ENCODE measurements at regions not wholly inside any gene's neighbourhood (a gene's known extent, or its start where the extent isn't known, plus 50 kb on each side); places are given as distances from the start of the nearest gene placed in this dataset.
"Not testable (repeated sequence)": the region's sequence is repeated elsewhere in the genome, so short reads cannot be mapped to it uniquely, and the experiment has no call there.

DNA sequence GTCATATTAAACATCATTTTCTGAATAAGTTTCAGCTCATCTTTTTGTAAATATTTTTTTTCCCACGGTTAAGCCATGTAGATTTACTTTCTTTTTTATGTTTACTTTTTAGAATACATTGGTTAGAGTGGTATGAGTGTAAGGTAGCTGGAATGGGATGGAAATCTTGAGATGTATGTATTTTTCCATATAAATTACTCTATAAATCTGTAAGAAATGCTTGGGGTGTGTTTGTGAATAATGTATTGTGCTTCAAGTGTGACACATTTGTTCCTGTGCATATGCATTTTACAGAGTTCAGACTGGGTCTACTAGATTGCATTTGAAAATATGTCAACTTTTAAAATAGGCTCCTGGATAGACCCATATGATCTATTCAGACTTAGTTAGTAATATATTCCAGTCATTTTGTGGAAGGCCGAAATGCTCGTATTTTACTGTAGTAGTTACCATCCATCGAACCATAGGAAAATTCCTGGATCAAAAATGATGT is 756.8 kb downstream of the RAPGEF2 start:
- no peak for DNase-seq

DNA sequence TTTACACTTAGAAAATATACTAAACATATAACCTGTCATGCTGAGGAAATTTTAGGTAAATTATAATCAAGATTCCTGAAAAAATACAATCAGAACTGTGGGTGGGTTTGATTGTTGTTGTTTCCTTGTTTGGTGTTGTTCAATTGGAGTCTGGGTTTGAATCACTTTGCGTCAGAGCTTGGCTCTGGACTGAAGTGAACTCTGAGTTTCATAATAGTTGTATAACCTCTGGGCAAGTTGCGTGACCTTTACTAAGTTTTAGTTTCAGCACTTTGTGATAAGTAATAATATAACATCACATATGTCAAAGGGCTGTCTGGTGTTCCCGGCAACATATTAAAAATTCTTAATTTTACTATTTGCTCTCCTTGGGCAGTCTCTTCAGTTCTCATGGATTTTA is 758.1 kb downstream of the RAPGEF2 start:
- no peak for DNase-seq

DNA sequence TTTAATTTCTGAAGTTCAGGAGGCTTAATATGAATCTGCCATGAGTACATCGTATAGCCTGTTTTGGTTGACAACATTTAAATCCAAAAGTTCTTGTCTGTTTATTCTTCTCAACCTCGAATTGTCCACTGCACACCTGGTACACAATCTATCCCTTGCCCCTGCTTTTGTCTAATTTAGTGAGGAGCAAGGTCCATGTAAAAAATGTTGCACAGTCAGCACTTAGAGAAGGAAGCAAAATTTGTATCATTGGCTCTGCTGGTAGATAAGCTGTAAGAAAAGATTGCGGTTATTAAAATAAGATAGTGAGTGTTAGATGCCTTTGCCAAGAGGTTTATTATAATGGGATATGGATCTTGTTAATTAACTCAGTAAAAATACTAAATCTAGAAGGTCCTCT is 761.5 kb downstream of the RAPGEF2 start:
- DNase-seq, result no peak

DNA sequence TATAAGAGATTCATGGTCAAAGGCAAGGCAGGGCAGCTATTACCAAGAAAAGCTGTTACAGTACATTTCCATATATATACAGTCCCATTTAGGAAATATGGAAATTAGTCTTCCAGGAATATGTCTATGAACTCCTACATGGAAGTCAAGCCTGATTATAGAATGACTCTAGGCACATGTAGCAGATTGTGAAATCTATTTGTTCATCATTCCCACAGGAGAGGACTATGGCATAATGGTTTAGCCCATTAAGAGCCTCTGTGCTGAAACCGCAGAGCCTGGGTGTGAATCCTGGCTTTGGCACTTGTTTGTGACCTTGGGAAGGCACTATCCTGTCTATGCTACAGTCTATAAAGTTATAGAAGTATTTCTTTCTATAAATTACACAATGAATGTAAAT is 764.8 kb downstream of the RAPGEF2 start:
- no peak for DNase-seq

DNA sequence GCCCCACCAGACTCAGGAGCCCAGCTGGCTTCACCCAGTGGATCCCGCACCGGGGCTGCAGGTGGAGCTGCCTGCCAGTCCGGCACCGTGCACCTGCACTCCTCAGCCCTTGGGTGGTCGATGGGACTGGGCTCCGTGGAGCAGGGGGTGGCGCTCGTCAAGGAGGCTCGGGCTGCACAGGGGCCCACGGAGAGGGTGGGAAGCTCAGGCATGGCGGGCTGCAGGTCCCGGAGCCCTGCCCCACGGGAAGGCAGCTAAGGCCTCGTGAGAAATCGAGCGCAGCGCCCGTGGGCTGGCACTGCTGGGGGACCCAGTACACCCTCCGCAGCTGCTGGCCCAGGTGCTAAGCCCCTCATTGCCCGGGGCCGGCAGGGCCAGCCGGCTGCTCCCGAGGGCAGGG is 766.1 kb downstream of the RAPGEF2 start:
- not testable (repeated sequence) for DNase-seq

DNA sequence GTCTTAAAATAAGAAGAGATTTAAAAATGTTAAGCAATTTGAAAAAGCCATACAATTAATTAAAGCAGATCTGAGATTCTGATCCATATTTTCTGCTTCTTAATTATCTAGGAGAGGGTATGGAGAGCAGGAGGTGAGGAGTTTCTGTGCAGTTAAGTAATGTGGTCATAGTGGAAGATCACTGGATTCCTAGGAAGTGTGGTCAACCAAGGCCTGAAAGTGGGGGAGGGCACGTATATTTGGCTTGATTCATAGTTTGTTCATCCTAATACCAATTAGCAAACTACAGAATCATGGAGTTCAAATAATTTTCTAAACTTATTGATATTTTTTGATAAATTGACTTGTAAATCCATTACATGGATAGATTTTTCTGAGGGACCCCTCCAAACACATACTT is 768.3 kb downstream of the RAPGEF2 start:
- no peak for DNase-seq

DNA sequence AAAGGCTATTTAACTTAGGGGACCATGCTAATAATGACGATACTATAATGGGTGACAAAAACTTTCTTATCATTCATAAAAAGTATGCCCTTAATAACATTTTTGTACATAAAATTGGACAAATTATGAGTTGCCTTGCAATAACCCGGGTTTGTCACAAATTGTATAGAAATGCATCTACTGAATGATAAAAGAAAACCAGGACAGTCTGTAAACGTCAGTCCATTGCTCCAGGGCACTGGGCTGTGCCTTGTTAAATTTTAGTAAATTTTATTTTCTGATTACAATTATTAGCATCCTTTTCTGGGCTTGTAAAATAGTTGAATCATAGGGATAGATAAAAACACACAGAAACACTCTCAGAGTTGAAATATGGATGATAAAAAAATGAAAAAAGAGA is 778.3 kb downstream of the RAPGEF2 start:
- no peak for DNase-seq

DNA sequence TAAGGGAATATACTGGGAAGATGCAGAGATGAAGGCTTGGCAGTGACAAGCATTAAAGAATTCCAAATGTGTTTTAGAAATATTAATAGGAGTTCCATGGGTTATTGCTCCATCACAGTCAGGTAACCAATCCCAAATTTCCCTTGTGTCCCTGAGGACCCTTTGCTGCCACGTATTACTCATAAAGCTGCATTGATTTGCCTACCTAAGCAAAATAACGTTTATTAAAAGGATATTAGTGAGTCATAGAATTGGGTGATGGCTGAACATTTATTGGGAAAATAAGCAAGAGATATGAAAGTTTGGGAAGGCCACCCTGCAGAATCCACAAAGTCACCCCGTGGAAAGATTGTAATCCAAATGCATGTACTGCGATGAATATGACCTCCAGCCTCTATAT is 782.1 kb downstream of the RAPGEF2 start:
- DNase-seq, result no peak

DNA sequence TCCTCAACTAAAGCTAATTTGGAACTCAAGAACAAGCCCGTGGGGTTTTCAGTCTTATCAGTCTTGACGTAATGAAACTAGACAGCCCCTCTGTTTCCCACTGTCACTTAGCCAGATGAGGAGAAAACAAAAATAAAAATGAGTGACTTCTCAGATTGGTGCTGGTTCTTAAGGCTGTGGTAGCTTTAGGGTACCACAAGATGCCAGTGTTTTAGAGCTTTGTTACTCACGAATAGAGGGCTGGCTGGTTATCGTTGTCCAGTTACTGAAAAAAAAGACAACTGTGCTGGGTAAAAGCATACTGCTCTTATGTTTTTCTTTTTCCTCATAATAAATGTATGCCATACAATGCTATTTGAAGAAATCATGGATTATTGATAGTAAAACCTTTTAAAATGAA is 796.7 kb downstream of the RAPGEF2 start:
- no peak for DNase-seq

DNA sequence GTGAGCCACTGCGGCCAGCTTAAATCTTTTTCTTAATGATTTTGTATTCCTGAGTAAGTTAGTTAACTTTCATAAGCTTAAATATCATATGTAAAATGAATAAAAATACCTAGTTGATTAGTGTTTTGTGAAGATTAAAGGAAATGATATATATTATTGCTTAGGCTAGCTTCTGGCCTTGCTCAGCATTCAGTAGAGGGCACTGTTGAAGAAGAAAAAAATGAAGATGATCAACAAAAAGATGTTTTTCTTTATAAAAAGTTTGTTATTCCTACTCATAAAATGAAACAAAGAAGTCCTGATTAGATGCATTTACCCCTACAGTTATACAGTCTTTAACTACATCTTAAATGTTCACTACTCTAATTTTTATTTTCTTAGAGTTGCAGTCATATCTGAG is 797.7 kb downstream of the RAPGEF2 start:
- no peak for DNase-seq

DNA sequence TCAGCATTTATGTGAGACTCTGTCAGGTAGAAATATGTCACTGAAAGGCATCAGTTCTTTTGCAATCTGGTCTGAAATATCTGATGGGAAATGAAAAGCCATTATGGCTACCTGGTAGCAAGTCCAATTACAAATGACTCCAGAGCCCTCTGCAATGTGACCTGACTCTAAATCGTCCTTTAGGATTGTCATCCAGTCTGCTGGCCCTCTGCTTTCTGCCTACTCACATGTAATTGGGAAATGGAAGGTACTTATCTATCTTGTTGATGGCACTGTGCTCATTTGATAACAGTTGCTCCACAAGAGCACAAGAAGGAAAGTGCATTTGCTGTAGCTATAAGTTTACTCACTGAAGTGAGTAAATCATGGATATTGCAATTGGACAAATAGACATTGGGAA is 799.8 kb downstream of the RAPGEF2 start:
- DNase-seq, result no peak

DNA sequence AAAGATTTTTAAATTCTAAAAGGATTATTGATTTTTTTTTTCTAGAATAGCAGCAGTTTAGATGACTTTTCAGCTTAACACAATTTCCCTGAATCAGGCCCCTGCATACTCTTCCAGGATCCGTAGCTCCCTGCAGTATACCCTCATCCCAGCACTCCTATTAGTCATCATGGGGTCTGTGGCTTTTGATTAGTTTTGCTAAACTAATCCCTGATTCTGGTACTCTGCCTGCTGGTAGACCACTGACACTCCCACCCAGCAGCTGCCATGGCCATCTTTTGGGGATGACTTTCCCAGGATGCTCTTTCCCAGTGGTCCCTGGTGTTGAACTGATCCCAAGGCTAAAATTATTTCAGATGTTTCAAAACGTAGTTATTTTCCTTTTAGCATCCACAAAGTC is 802.0 kb downstream of the RAPGEF2 start:
- no peak for DNase-seq

DNA sequence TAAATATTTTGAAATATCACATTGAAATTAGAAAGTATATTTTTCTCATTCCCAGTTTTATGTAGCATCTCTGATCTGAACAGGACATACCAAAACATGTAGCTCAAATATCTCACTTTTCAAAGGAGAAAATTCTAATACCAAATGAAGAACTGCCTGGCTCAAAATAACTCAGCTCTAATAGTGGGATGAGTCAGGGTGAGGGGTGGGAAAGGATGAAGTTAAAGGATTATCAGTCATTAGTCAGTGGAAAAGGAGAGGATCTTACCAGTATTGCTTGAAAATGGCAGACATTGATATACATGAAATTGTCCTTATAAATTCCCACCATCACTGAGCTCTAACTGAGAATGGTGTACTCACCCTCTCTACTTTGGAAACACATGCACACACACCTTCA is 803.2 kb downstream of the RAPGEF2 start:
- no peak for DNase-seq

DNA sequence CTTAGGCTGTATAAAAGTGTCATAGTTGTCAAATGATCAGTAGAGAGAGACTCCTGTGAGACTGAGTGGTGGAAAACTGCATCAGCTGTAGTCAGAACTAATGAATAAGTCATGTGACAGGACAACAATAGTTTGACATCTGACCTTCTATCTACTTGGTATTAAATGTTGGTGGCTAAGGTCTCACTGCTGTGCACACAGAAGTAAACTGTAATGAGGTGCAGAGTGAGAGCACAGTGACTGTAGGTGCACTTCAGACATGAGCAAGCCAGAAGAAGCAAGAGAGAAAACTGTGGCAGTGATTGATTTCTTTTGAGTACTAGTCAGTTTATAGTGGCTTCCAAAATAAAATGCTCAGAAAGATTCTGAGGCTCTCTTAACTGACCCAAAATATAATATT is 803.6 kb downstream of the RAPGEF2 start:
- no peak for DNase-seq

DNA sequence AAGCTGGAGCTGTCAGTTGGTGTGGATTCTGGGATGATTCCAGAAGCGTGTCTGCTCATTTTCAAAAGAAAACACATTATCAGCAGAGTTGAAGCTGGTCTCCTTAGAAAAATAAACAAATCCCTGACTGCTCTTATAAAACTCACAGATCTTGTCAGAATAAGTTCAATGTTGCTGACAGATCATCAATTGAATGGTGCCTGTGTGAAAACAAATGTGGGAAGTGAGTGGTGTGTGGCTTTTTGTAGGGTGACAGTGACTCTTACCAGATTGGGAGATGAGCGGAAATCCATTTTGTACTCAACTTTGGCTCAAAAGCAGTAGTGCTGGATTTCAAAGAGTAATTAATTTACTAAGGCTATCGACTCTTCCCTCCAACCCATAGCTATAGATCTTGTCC is 807.8 kb downstream of the RAPGEF2 start:
- DNase-seq, result no peak

DNA sequence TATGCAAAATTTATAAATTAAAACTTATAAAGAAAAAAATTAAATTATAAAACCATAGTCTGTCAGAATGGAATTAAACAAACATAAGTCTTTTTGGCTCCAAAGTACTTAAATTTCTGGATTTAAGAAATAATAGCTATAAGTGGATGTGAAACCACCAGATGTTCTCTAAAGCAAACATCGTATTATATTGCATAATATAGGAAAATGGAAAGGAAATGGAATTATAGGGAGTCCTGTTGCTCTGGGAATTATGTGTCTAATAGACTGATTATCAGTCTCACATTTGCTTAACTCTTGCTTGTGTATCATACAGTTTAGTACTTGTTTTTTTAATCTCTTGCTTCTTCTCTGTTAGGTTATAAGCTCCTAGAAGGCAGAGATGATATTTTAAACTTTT is 819.2 kb downstream of the RAPGEF2 start:
- no peak for DNase-seq

DNA sequence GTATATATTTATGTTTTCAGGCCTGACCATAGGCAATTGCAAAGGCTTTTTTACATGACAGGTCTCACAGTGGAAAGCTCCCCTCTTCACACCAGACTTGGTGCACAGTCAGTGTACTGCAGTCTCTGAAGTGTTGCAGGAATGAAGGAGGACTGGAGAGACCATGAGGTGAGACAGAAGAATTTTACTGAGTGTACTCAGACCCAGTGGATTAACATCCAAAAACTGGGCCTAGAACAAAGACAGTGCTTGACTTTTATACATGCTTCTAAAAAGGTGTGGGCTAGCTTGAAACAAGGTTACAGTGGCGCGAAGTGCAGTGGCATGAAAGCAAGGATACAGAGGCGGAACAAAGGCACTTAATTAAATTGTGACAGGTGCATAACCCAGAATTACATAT is 822.9 kb downstream of the RAPGEF2 start:
- DNase-seq, result no peak

DNA sequence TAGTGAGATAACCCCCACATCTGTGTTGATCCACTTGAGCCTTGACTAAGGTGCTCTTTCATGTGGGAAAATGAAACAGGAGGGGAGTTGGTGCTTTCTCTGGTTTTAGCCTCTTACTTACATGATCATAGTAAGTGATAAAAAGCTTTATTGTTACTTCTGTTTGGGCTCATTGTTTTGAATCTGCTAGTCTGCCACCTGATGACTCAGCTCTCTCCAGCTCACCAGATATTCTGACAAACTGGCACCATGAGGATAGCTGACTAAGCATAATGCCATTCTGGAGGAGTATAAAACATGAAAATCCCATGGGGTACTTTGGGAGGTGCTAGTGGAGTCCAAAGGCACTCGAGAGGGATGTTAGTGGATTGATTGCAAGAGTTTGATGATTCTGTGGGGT is 824.0 kb downstream of the RAPGEF2 start:
- DNase-seq, result no peak

DNA sequence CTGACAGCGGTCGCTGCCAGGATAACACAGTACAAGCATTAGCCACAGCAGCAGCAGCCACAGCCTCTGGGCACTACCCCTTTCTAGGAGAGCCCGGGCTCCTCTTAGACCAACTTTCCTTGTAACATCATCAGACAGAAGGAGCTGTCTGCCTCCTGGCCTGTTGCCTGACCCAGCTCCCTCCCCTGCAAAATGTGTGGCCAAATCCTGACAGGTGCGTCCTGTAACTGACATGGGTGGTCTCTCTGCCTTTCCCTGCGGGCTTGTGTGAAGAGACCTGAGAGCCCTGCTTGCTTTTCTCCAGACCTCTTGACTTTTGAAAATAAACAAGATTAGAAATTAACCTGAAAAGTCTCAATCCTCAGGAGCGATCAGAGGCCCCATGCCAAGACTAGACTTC is 824.9 kb downstream of the RAPGEF2 start:
- no peak for DNase-seq

DNA sequence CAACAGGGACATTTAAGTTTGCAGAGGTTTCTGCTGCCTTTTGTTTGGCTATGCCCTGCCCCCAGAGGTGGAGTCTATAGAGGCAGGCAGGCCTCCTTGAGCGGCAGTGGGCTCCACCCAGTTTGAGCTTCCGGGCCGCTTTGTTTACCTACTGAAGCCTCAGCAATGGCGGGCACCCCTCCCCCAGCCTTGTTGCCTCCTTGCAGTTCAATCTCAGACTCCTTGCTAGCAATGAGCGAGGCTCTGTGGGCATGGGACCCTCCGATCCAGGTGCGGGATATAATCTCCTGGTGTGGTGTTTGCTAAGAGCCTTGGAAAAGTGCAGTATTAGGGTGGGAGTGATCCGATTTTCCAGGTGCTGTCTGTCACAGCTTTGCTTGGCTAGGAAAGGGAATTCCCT is 831.7 kb downstream of the RAPGEF2 start:
- not testable (repeated sequence) for DNase-seq

DNA sequence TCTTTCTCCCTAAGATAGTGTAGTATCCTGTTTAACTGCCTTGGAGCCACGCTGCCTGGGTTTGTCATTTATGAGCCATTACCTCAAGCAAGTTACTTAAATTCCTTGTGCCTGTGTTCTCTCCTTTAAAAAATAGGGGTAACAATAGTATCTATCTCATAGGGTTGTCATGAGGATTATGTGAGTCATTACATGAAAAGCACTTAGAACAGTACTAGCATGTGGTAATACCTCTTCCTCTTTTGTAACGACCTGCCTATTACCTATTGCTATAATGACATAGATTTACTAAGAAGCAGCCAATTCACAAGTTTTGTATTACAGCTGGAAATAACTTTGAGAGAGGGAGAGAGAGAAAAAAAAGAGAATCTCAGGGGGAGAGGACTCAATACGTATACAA is 834.7 kb downstream of the RAPGEF2 start:
- no peak for DNase-seq

DNA sequence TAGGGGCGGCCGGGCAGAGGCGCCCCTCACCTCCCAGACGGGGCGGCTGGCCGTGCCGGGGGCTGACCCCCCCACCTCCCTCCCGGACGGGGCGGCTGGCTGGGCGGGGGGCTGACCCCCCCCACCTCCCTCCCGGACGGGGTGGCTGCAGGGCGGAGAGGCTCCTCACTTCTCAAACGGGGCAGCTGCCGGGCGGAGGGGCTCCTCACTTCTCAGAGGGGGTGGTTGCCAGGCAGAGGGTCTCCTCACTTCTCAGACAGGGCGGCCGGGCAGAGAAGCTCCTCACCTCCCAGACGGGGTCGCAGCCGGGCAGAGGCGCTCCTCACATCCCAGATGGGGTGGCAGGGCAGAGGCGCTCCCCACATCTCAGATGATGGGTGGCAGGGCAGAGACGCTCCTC is 836.8 kb downstream of the RAPGEF2 start:
- DNase-seq, result not testable (repeated sequence)

DNA sequence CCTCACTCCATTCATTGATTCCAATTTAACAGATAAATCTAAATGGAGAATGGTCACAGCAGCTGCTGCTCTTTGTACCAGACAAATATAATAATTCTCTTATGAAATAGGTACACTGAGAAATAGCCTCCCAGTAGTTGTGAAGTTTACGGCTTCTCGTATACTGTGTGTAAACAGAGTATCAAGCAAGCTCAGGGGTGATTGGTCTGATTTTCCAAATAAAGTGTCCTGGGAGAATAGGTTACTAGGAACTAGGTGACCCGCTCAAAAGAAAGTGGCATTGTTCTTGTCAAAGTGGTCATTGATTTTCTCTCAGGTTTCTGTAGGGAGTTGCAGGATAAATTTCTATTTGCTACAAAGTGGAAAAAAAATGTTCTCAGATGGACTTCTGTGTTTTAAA is 838.2 kb downstream of the RAPGEF2 start:
- DNase-seq, result no peak

DNA sequence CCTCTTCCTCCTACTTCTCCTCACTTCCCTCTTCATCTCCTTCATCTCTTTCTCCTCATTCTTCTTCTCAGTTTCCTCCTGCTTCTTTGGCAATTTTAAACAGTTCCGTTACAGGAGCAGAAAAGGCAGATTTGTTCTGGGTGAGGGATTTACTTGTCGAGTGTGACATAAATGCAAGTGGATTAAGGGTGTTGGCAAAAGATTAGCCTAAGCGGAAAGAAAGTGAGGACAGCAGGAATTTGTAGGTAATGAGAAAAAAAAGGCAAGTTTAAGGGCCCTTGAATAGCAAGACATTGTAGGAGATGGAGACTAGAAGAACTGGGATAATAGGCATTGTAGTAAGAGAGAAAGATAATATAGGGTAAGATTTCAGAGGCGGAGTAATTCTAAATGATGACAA is 841.6 kb downstream of the RAPGEF2 start:
- no peak for DNase-seq

DNA sequence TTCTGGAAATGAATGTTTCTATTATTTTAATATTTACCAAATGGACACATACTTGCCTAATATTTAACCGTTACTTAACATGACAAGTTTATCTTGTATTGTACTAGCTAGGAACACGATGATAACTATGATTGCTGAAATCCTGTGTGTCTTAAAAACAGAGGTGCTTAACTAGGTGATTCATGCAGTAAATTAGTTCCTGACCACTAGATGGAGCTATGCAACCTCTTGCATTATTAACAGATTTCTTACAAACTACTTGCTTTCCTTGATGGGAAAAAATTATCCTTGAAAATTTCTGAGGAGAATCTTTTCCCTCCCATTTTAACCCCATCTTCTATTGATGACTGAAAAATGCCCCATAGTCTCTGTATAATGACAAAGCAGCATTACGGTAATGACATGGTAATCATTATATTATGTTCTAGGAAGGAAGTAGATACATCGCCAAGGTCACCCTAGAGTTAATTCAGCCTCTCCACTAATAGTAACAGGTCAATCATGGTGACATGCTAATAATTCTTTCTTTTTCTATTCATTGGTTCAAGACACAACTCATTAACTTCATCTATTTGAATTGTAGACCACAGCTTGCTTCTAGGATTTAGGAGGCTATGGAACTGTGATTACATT is 844.2 kb downstream of the RAPGEF2 start:
- DNase-seq, result peak; percentile 4

DNA sequence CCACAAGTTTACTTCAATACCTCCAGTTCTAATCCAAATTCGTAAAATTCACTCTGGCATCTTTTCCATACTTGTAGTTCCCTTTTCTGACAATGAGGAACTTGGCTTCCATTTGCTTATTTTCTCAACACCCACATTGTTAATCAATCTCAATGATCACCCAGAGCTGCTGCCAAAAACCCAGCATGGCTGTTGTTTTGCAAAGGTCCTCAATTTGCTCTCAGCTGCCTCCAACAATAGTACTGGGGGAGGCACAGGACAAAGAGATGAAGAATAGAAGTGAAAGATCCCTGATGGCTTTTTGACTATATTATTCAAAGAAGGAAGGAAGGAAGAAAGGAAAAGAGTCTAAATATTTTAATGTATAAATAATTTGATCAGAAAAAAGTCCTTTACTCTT is 847.8 kb downstream of the RAPGEF2 start:
- no peak for DNase-seq

Data from CD4-positive, alpha-beta T cell treated with Interleukin-10 for 1 hour (primary cell).